GM18873 (cell line): ENCODE measurements at regions not wholly inside any gene's neighbourhood (a gene's known extent, or its start where the extent isn't known, plus 50 kb on each side); places are given as distances from the start of the nearest gene placed in this dataset.
"Not testable (repeated sequence)": the region's sequence is repeated elsewhere in the genome, so short reads cannot be mapped to it uniquely, and the experiment has no call there.

ENCODE experiments used
- ATAC-seq: cut with Tn5 transposase; IDR thresholded peaks from one replicate; pipeline ENCODE4 v1.9.1; 2021; ENCODE audit warnings: mild to moderate bottlenecking, moderate library complexity, moderate number of reproducible peaks; ENCODE audit not compliant: unreplicated experiment, low FRiP score

GRCh38 chr5:93359296-93359959, 221.6 kb downstream of the NR2F1-AS1 start:
- no peak for ATAC-seq

- ATAC-seq = no peak
Observed at GRCh38 chr5:93358176-93358575, 222.8 kb downstream of the NR2F1-AS1 start.

GRCh38 chr5:93357686-93358085, 223.3 kb downstream of the NR2F1-AS1 start:
- ATAC-seq = no peak

- no peak for ATAC-seq
Observed at GRCh38 chr5:93355691-93356090, 225.3 kb downstream of the NR2F1-AS1 start.

- ATAC-seq = no peak
Observed at GRCh38 chr5:93352186-93352585, 228.8 kb downstream of the NR2F1-AS1 start.

GRCh38 chr5:93349613-93350012, 231.4 kb downstream of the NR2F1-AS1 start:
- ATAC-seq = no peak

GRCh38 chr5:93348231-93348630, 232.8 kb downstream of the NR2F1-AS1 start:
- no peak for ATAC-seq

- not testable (repeated sequence) for ATAC-seq
Observed at GRCh38 chr5:93346850-93347249, 234.2 kb downstream of the NR2F1-AS1 start.

GRCh38 chr5:93346301-93346700, 234.7 kb downstream of the NR2F1-AS1 start:
- ATAC-seq = no peak

- no peak for ATAC-seq
Observed at GRCh38 chr5:93343570-93343969, 237.4 kb downstream of the NR2F1-AS1 start.

GRCh38 chr5:93342563-93343061, 238.4 kb downstream of the NR2F1-AS1 start:
- no peak for ATAC-seq

GRCh38 chr5:93340881-93341280, 240.1 kb downstream of the NR2F1-AS1 start:
- ATAC-seq = no peak

GRCh38 chr5:93337138-93337537, 243.9 kb downstream of the NR2F1-AS1 start:
- ATAC-seq = no peak

- ATAC-seq = no peak
Observed at GRCh38 chr5:93336330-93337110, 244.5 kb downstream of the NR2F1-AS1 start.

GRCh38 chr5:93331863-93332262, 249.2 kb downstream of the NR2F1-AS1 start:
- ATAC-seq = no peak

- ATAC-seq = no peak
Observed at GRCh38 chr5:93331241-93331640, 249.8 kb downstream of the NR2F1-AS1 start.

GRCh38 chr5:93330506-93330905, 250.5 kb downstream of the NR2F1-AS1 start:
- ATAC-seq = no peak

GRCh38 chr5:93329756-93330155, 251.3 kb downstream of the NR2F1-AS1 start:
- ATAC-seq = no peak

GRCh38 chr5:93328833-93329232, 252.2 kb downstream of the NR2F1-AS1 start:
- no peak for ATAC-seq

- no peak for ATAC-seq
Observed at GRCh38 chr5:93327605-93328004, 253.4 kb downstream of the NR2F1-AS1 start.

GRCh38 chr5:93325946-93326345, 255.1 kb downstream of the NR2F1-AS1 start:
- ATAC-seq = no peak
